Thyroid gland (tissue), 4 donors: ENCODE measurements at regions not wholly inside any gene's neighbourhood (a gene's known extent, or its start where the extent isn't known, plus 50 kb on each side); places are given as distances from the start of the nearest gene placed in this dataset.

Experiments used
- DNase-seq, 2 donors: peaks; one replicate each; pipeline ENCODE4 v3.0.0-alpha.2; 2019
- H3K27ac ChIP-seq, 3 donors: fragments of 200-600 bp; sonication (generic); 1 replicate in 2 of 3; 2 replicates in 1 of 3; pipeline ENCODE4 v1.5.1; 2016 to 2019; ENCODE audit warnings: mild to moderate bottlenecking in 1 of 3, moderate library complexity in 1 of 3
- H3K27me3 ChIP-seq: fragments of 200-600 bp; sonication (generic); one replicate; pipeline ENCODE4 v1.5.1; 2019
- H3K36me3 ChIP-seq, 2 donors: fragments of 200-600 bp; sonication (generic); one replicate each; pipeline ENCODE4 v1.5.1; 2016 to 2019
- H3K4me1 ChIP-seq, 2 donors: fragments of 200-600 bp; sonication (generic); one replicate each; pipeline ENCODE4 v1.5.1; 2017 to 2019
- H3K4me3 ChIP-seq, 3 donors: fragments of 200-600 bp; sonication (generic); replicated peaks in 1 of 3; 1 replicate in 2 of 3; 2 replicates in 1 of 3; pipeline ENCODE4 v1.5.1; 2016; ENCODE audit warnings: mild to moderate bottlenecking in 1 of 3
- H3K9me3 ChIP-seq: fragments of 200-600 bp; sonication (generic); one replicate; pipeline ENCODE4 v1.5.1; 2017
- POLR2A ChIP-seq, 2 donors: fragments of 450-650 bp; IDR thresholded peaks; one replicate each; pipeline ENCODE4 v1.6.1; 2017; ENCODE audit warnings: antibody characterized with exemption in 2 of 2, mild to moderate bottlenecking in 2 of 2, moderate library complexity in 1 of 2
- WGBS, 2 donors: methylation state at CpG; one replicate each; pipeline ENCODE4 v1.1.5; 2017; 5-methylcytosine and 5-hydroxymethylcytosine counted together
- intact Hi-C: fragments of 100-400 bp; cut with DNase I; formaldehyde crosslinking; loops from one replicate; pipeline ENCODE4 v1.15.1; 2023
- TF ChIP-seq, protein P1 (sequence below), 6 experiments: fragments of 200-600 bp in 3 of 6; fragments of 450-650 bp in 3 of 6; sonication (generic) in 3 of 6; IDR thresholded peaks; one replicate each; pipeline ENCODE4 v1.5.1; 2016 to 2019; ENCODE audit warnings: antibody characterized with exemption in 6 of 6, mild to moderate bottlenecking in 2 of 6, inconsistent platforms in 1 of 6, moderate library complexity in 1 of 6

DNA sequence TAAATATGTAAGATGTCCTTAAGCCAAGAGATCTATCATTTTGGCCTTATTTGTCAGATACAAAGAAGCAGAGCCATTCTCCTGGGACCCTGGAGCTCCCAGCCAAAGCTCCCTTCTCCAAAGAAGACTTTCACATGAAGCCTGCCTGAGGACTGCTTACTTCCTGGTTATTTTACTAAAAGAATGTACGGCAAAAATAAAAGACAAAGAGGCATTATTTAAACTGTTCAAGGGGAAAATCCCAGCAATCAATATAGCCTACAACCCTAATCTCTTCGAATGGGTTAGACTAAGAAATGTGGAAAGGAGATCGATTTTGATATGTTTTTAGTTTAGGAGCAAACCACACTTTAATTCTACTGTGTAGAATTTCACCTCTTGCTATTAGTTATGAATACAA is 237.9 kb upstream of the CTBP2 start:
- Histone ChIP-seq H3K4me1 (peaks cover 4 to 10% of the 10 kb centered on the region in 2 donors), H3K27ac (no peak overlapping the region), H3K4me3 (no peak overlapping the region), H3K9me3 (no peaks in the 10 kb centered on the region), H3K36me3 (no peaks in the 10 kb centered on the region), H3K27me3 (no peaks in the 10 kb centered on the region)
- DNase-seq = no peak
- intact Hi-C loops = no loop called here
- no peak for TF ChIP-seq POLR2A (IDR thresholded peaks at IDR 0.05)
- TF ChIP-seq, protein P1, sequence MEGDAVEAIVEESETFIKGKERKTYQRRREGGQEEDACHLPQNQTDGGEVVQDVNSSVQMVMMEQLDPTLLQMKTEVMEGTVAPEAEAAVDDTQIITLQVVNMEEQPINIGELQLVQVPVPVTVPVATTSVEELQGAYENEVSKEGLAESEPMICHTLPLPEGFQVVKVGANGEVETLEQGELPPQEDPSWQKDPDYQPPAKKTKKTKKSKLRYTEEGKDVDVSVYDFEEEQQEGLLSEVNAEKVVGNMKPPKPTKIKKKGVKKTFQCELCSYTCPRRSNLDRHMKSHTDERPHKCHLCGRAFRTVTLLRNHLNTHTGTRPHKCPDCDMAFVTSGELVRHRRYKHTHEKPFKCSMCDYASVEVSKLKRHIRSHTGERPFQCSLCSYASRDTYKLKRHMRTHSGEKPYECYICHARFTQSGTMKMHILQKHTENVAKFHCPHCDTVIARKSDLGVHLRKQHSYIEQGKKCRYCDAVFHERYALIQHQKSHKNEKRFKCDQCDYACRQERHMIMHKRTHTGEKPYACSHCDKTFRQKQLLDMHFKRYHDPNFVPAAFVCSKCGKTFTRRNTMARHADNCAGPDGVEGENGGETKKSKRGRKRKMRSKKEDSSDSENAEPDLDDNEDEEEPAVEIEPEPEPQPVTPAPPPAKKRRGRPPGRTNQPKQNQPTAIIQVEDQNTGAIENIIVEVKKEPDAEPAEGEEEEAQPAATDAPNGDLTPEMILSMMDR (IDR thresholded peaks at IDR 0.05) = no peak
- WGBS, 2 donors = 74 to 82% methylated on average over 3 of the region's 3 CpGs

DNA sequence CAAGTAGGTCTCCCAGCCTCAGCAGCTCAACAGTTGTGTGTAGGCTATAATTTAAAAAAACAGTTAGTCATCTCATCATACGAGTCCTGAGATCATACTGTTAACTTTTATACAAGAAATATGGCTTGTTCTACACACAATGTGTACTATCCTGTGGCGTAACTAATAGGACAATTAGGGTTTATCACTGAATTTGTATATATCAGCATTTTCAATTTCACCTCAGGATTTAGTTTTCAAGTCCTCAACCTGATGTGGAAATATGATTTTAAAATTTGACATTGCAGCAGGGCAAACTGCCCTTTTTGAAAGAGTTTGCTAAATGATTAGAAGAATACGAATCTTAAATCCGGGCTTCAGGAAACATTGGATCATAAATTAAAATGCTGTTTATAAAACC is 237.2 kb upstream of the CTBP2 start:
- H3K36me3 ChIP-seq = no peaks in the 10 kb centered on the region
- H3K27me3 ChIP-seq = no peaks in the 10 kb centered on the region
- no peak for DNase-seq
- 87 to 91% methylated on average over 4 of the region's 4 CpGs for WGBS, 2 donors
- no peaks in the 10 kb centered on the region for H3K9me3 ChIP-seq
- no peak overlapping the region for H3K27ac ChIP-seq
- H3K4me3 ChIP-seq = no peak overlapping the region
- intact Hi-C loops = no loop called here
- H3K4me1 ChIP-seq = peaks cover 4 to 10% of the 10 kb centered on the region in 2 donors
- no peak for TF ChIP-seq POLR2A (IDR thresholded peaks at IDR 0.05)
- TF ChIP-seq, protein P1 (IDR thresholded peaks at IDR 0.05) = no peak

DNA sequence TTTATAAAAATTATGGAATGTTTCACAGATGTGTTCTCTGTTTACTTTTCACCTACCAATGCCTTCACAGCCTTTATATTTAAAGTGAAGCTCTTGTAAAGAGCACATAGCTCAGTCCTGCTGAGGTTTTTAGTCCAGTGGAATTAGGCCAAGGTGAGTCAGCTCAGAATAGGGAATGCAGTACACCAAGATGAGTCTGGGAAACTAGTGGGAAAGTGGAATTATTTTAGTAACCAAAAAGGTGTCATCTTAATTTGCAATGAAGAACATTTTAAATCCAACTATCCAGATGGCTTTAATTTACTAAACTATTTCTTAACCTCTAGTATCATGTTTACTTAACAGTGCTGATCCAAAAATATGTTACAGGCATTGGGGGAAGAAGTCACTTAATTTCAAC is 236.3 kb upstream of the CTBP2 start:
- DNase-seq = no peak
- TF ChIP-seq, protein P1 (IDR thresholded peaks at IDR 0.05) = no peak
- no peak for TF ChIP-seq POLR2A (IDR thresholded peaks at IDR 0.05)
- intact Hi-C loops = no loop called here
- no peaks in the 10 kb centered on the region for H3K9me3 ChIP-seq
- H3K27me3 ChIP-seq = no peaks in the 10 kb centered on the region
- H3K4me1 ChIP-seq = peaks cover 4 to 10% of the 10 kb centered on the region in 2 donors
- H3K36me3 ChIP-seq = no peaks in the 10 kb centered on the region
- no peak overlapping the region for H3K4me3 ChIP-seq
- H3K27ac ChIP-seq = no peak overlapping the region

DNA sequence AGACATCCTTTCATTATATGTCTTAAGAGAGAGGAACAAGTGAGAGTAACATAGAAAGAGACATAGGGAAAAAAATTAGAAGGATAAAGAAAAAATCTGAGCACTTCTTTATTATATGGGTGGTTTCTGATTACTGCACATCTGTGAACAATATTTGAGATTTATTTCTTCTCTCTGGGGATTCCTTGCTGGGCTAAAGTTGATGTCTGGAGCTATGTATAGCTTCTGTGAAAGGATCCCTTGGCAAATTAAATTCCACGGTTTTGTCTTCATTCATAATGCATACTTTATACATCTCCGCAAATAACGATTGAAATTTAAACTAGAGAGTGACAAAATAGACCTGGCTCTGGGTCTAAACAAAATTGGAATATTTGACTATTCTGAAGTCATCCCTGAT is 232.2 kb upstream of the CTBP2 start:
- intact Hi-C loops = no loop called here
- 76 to 82% methylated on average over 3 of the region's 3 CpGs for WGBS, 2 donors

DNA sequence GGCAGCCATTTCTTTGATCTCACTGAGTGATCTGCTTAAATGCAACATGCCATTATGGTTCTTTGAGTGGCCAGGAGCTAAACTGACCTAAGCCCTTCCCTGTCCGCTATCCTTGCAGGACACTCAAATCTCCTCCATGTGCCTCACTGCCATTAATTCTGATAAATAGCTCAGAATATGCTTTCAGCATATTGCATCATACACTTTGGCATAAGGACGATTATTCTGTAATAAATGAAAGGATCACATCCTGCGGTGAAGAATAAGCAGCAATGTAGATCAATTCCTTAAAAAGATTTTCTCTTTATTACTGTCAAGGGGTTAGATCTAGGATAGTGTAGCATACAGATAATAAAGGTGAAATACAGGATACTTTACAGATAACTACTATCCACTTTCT is 231.8 kb upstream of the CTBP2 start:
- DNase-seq = no peak
- TF ChIP-seq, protein P1 (IDR thresholded peaks at IDR 0.05) = no peak
- TF ChIP-seq POLR2A (IDR thresholded peaks at IDR 0.05) = no peak
- Histone ChIP-seq H3K4me3 (no peak overlapping the region), H3K27me3 (no peaks in the 10 kb centered on the region), H3K9me3 (no peaks in the 10 kb centered on the region), H3K4me1 (no peaks in the 10 kb centered on the region), H3K27ac (no peak overlapping the region), H3K36me3 (no peaks in the 10 kb centered on the region)
- intact Hi-C loops = no loop called here
- WGBS, 2 donors = 79 to 86% methylated on average over 3 of the region's 3 CpGs

More for the DNA sequence above, 232.2 kb upstream of the CTBP2 start:
- no peaks in the 10 kb centered on the region for H3K27me3 ChIP-seq
- no peaks in the 10 kb centered on the region for H3K36me3 ChIP-seq
- H3K4me3 ChIP-seq = no peak overlapping the region
- no peaks in the 10 kb centered on the region for H3K9me3 ChIP-seq
- no peak for DNase-seq
- no peaks in the 10 kb centered on the region for H3K4me1 ChIP-seq
- H3K27ac ChIP-seq = no peak overlapping the region
- TF ChIP-seq POLR2A (IDR thresholded peaks at IDR 0.05) = no peak
- TF ChIP-seq, protein P1 (IDR thresholded peaks at IDR 0.05) = no peak
